Epithelial cell of esophagus (primary cell): ENCODE measurements at regions not wholly inside any gene's neighbourhood (a gene's known extent, or its start where the extent isn't known, plus 50 kb on each side); places are given as distances from the start of the nearest gene placed in this dataset.

Experiments used
- DNase-seq: peaks from one replicate; pipeline ENCODE4 v3.0.0; 2010; ENCODE audit warnings: low read depth
- H3K4me3 ChIP-seq: 2 replicates; pipeline ENCODE4 v1.5.1; 2011; ENCODE audit warnings: mild to moderate bottlenecking, low read length, control low read depth
- TF ChIP-seq, protein P1 (sequence below): IDR thresholded peaks from 2 replicates; pipeline ENCODE4 v1.5.1; 2011; ENCODE audit warnings: low read depth, mild to moderate bottlenecking, low read length, control low read depth, inconsistent platforms; ENCODE audit not compliant: insufficient read depth; ENCODE audit errors: missing control alignments

DNA sequence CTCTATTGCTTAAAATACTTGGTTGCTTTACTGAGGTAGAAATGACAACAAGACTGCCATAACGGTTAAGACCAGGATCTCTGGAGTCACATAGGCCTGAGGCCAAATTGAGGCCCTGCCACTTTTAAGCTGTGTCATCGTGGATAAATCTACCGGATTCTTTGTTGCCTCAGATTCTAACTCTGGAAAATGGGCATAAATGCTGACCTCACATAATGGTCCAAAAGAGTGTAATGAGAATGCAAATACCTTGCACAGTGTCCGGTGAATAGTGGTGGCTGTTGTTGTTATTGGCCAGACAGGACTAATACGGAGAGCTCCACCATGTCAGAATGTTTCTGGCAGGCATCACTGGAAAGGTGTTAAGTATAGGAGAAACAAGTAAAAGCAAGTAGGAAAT is 346.1 kb downstream of the LMO4 start:
- no peak for DNase-seq
- H3K4me3 ChIP-seq, result no peak overlapping the region
- TF ChIP-seq, protein P1, sequence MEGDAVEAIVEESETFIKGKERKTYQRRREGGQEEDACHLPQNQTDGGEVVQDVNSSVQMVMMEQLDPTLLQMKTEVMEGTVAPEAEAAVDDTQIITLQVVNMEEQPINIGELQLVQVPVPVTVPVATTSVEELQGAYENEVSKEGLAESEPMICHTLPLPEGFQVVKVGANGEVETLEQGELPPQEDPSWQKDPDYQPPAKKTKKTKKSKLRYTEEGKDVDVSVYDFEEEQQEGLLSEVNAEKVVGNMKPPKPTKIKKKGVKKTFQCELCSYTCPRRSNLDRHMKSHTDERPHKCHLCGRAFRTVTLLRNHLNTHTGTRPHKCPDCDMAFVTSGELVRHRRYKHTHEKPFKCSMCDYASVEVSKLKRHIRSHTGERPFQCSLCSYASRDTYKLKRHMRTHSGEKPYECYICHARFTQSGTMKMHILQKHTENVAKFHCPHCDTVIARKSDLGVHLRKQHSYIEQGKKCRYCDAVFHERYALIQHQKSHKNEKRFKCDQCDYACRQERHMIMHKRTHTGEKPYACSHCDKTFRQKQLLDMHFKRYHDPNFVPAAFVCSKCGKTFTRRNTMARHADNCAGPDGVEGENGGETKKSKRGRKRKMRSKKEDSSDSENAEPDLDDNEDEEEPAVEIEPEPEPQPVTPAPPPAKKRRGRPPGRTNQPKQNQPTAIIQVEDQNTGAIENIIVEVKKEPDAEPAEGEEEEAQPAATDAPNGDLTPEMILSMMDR, result no peak

DNA sequence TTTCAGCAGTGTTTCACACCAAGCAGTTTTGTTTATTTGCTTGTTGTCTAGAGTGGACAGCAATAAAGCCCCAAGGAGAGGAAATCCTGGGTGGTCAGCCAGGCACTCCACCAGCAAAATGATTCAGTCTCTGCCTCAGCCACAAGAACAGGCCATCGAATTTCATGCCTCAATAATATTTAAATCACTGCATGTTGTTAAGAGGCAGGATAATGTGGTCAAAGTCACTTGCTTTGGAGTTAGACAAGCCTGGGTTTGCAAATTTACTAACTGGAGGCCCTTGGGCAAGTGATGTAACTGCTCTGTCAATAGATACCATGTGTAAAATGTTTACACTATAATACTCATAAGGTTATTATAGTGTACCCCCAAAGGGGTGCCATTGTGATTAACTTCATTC is 349.6 kb downstream of the LMO4 start:
- peak; percentile 61 for DNase-seq
- TF ChIP-seq, protein P1, result no peak
- H3K4me3 ChIP-seq, result no peak overlapping the region

DNA sequence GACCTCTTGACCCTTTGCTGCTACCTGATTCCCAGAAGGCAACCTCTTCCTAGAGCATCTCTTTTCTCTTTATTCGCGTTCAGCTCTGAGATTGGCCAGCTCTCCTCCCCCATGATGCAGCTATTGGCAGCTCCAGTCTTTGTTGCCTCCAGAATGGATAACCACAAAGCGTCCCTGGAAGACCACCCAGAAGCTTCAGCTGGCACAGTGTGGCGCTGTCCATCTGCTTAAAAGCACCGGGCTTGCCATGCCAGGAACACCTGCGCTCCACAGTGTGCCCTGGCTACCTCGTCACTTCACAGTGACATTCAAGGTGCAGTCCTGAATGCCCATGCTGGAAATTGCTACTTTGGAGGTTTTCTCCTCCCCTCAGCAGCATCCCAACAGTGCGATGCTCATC is 353.9 kb downstream of the LMO4 start:
- TF ChIP-seq, protein P1, result no peak
- H3K4me3 ChIP-seq, result no peak overlapping the region
- DNase-seq, result no peak

DNA sequence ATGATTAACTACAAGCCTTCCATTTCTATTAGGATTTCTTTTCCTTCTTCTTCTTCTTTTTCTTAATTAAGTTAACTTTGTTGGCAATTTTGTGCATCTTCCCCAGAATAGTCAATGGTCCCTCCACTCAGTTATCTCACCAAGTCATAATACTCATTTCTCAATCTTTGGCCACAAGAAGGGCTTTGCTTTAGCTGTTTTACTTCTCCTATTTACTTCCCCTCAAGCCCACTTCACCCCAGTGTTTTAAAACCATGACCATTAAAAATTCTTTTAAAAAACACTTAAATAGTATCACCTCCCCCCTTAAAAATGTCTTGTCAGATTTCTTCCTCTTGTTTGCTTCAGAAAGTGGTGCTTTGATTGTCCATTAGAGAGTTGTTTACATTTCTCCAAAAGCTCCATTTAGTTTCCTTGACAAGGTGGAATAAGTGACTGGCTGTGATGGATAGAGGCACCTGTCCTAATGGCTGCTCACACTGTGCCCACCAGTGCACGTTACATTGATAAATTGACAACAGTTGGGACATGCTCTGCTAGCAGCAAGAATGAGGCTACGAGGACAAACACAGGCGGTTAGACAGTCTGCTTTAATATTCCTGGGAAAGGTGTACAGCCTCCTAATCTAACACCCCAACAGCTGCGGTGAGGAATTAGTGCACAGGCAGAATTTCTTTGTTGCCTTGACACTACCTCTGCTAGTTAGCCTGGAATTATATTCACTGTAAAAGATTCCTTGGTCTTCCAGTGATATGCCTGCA is 354.7 kb downstream of the LMO4 start:
- no peak for DNase-seq
- H3K4me3 ChIP-seq, result no peak overlapping the region
- TF ChIP-seq, protein P1, result no peak

DNA sequence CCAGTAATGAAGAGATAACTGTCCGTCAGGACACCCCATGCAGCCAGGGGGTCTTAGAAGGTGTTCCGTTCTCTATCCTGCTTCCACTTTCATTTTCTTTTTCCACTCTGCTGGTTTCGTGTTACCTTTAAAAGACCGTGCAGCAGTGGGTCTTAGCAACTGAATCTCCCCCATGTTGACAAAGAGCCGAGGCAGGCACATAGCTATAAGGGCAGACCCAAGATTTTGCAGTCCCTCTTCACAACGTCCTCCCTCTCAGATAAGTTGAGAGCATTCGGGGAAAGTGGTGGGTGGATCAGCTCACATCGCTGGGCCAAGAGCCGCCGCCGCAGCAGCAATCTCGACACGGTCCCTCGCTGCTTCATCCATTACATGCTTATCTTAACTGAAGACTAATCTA is 355.5 kb downstream of the LMO4 start:
- peak; percentile 14 for DNase-seq
- TF ChIP-seq, protein P1, result no peak
- peak overlapping the region; percentile 47 for H3K4me3 ChIP-seq

DNA sequence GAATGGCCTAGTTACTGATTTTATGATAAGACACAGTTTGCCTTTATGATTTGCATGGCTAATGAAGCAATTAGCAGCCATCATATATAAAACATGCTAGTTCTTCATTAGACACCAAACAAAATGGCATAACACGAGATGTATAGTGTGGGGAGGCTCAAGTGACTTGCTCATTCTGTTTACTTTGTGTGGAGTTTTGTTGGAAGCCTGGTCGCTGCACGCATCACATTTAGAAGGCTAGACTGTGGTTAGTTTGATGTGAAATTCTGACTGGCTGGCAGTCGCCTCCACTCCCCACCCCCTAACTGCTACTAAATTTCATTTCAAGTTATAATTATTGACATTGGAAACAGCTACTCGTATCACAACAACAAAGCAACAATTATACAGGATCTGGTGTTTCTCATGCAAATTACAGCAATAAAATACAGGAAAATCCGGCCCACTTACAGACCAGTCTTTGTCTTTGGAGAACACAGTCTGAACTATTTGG is 356.1 kb downstream of the LMO4 start:
- TF ChIP-seq, protein P1, result no peak
- H3K4me3 ChIP-seq, result peak overlapping the region; percentile 47
- peak; percentile 51 for DNase-seq
